ENCODE measurements at regions not wholly inside any gene's neighbourhood (a gene's known extent, or its start where the extent isn't known, plus 50 kb on each side); places are given as distances from the start of the nearest gene placed in this dataset.

DNA sequence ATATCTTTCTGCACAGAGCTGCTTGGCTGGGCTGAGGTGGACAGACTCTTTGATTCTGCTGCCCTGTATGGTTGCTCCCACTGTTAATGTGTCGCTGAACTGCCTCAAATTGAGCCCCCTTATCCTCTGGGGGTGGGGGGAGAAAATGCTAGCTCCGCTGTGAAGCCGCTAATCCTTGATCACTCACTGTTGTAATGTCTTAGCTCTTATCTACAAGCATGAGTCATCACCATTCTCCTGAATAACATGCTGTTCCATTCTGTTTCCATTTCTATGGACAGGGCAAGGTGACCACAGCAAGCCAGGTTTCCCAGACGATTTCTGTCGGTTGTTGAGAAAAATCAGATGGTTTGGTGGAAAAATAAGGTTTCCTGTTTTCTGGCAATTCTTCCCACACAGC lies 218.4 kb upstream of the GGTLC1 start:
- Histone ChIP-seq H3K4me3 (no peak overlapping the region), H3K27ac (no peak overlapping the region), H3K27me3 (peaks cover 0 to 21% (median 6%) of the 10 kb centered on the region in 3 donors), H3K9me3 (no peaks in the 10 kb centered on the region), H3K4me1 (no peaks in the 10 kb centered on the region), H3K36me3 (no peaks in the 10 kb centered on the region)
- TF ChIP-seq POLR2A (IDR thresholded peaks at IDR 0.05), result no peak
- TF ChIP-seq, protein P1, sequence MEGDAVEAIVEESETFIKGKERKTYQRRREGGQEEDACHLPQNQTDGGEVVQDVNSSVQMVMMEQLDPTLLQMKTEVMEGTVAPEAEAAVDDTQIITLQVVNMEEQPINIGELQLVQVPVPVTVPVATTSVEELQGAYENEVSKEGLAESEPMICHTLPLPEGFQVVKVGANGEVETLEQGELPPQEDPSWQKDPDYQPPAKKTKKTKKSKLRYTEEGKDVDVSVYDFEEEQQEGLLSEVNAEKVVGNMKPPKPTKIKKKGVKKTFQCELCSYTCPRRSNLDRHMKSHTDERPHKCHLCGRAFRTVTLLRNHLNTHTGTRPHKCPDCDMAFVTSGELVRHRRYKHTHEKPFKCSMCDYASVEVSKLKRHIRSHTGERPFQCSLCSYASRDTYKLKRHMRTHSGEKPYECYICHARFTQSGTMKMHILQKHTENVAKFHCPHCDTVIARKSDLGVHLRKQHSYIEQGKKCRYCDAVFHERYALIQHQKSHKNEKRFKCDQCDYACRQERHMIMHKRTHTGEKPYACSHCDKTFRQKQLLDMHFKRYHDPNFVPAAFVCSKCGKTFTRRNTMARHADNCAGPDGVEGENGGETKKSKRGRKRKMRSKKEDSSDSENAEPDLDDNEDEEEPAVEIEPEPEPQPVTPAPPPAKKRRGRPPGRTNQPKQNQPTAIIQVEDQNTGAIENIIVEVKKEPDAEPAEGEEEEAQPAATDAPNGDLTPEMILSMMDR (IDR thresholded peaks at IDR 0.05), result no peak
- TF ChIP-seq POLR2AphosphoS5 (IDR thresholded peaks at IDR 0.05), result no peak
- TF ChIP-seq EP300 (IDR thresholded peaks at IDR 0.05), result no peak
- WGBS, 2 donors, result 70 to 79% methylated on average over 5 of the region's 5 CpGs
- DNase-seq, result no peak
- intact Hi-C loops (cut with DNase I), result no loop called here

DNA sequence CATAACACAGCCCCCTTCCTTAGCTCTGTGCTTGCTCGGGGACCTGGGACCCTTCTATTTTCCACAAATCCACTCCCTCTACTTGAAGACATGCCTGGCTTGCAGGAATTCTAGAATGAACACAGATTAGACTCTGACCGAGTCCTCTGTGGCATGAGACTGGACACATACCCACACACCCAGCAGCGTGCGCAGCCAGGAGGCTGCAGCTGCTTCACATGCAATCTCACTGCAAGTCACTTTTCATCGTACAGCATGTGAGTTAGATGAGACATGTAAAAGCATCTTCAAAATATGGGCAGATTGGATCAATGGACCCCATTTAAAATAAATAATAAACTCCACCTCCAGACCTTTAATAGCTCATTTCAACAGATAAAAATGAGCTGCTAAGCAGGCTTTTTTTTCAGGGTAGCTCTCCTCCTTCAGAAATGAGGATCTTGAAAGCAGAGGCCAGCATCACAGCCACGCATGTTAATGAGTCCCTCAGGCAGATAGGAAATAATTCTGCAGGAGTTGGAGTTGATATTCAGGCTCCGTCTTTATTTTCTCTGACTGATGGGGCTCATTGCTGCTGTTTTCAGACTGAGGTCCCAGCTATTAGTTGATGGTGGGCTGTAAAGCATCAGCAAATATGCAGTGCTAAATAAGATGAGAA lies 215.1 kb upstream of the GGTLC1 start:
- Histone ChIP-seq H3K4me3 (no peak overlapping the region), H3K36me3 (no peaks in the 10 kb centered on the region), H3K4me1 (no peaks in the 10 kb centered on the region), H3K27ac (no peak overlapping the region), H3K9me3 (no peaks in the 10 kb centered on the region), H3K27me3 (peaks cover 0 to 6% (median 0%) of the 10 kb centered on the region in 3 donors)
- intact Hi-C loops (cut with DNase I), result no loop called here
- DNase-seq, result no peak
- TF ChIP-seq POLR2AphosphoS5 (IDR thresholded peaks at IDR 0.05) (no peak), POLR2A (IDR thresholded peaks at IDR 0.05) (no peak), EP300 (IDR thresholded peaks at IDR 0.05) (no peak)
- TF ChIP-seq, protein P1 (IDR thresholded peaks at IDR 0.05), result no peak
- WGBS, 2 donors, result 74 to 81% methylated on average over 7 of the region's 7 CpGs

DNA sequence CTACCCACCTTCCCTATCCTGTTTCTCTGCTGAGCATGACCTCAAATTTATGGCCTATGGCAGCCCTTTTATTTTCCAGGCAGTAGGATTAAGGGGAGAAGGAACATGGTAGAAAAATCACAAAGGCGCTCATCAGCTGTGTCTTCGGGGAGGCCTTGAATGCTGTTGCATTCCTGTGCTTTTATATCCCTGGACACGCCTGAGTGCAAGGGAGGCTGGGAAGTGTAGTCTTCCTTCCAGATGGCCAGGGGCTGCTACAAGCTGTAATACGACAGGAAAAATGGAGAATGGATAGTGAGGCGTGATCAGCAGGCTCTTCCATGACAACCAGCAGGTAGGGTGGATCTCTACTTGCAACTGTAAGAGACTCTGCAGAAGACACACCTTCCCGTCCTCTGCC lies 210.9 kb upstream of the GGTLC1 start:
- TF ChIP-seq POLR2A (IDR thresholded peaks at IDR 0.05) (no peak), POLR2AphosphoS5 (IDR thresholded peaks at IDR 0.05) (no peak), EP300 (IDR thresholded peaks at IDR 0.05) (no peak)
- TF ChIP-seq, protein P1 (IDR thresholded peaks at IDR 0.05), result no peak
- WGBS, 2 donors, result 47 to 69% methylated on average over 6 of the region's 6 CpGs
- H3K9me3 ChIP-seq, result no peaks in the 10 kb centered on the region
- H3K4me3 ChIP-seq, result no peak overlapping the region
- DNase-seq, result no peak
- no peak overlapping the region for H3K27ac ChIP-seq
- H3K4me1 ChIP-seq, result no peaks in the 10 kb centered on the region
- no peaks in the 10 kb centered on the region for H3K36me3 ChIP-seq
- H3K27me3 ChIP-seq, result peaks cover 0 to 6% (median 0%) of the 10 kb centered on the region in 3 donors
- intact Hi-C loops (cut with DNase I), result no loop called here

DNA sequence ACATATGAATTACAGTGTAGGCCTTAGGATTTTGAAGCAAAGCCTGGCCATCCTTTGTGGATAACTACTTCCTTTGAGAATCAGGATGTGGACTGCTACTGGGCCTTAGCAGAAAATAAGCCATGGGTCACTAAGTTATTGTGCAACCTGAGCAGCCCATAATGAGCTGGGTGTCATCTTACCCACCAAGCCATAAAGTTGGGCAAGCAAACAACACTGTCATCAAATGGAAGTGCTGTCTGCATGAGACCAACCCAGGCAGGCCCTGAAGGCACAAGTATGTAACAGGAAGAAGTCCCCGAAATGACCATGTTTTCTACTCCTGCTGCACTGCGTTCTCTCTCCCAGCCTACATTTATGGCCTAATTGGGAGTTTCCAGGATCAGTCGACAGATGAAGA lies 205.6 kb upstream of the GGTLC1 start:
- H3K4me1 ChIP-seq, result no peaks in the 10 kb centered on the region
- no peaks in the 10 kb centered on the region for H3K9me3 ChIP-seq
- TF ChIP-seq POLR2AphosphoS5 (IDR thresholded peaks at IDR 0.05), result no peak
- no peak for TF ChIP-seq EP300 (IDR thresholded peaks at IDR 0.05)
- TF ChIP-seq POLR2A (IDR thresholded peaks at IDR 0.05), result no peak
- TF ChIP-seq, protein P1 (IDR thresholded peaks at IDR 0.05), result no peak
- no peaks in the 10 kb centered on the region for H3K27me3 ChIP-seq
- no peaks in the 10 kb centered on the region for H3K36me3 ChIP-seq
- no peak overlapping the region for H3K27ac ChIP-seq
- H3K4me3 ChIP-seq, result no peak overlapping the region
- intact Hi-C loops (cut with DNase I), result no loop called here
- no peak for DNase-seq
- whole genome bisulfite sequencing, 2 donors, result 42 to 66% methylated on average over 3 of the region's 3 CpGs

DNA sequence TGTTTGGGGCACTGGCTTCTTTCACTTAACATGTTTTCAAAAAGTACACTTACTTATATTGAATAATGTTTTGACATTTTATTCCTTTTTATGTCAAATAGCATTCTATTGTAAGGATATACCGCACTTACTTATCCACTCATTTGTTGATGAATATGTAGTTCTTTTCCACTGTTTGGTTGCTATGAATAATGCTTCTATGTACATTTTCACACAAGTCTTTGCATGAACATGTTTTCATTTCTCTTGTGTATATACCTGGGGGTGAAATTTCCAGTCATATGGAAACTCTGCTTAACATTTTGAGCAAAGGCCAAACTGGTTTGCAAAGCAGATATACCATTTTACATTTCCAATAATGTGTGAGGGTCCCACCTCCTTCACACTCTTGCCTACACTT lies 202.3 kb upstream of the GGTLC1 start:
- DNase-seq, result no peak
- WGBS, 2 donors, result 94 to 97% methylated on average over 1 of the region's 1 CpG
- Histone ChIP-seq H3K36me3 (no peaks in the 10 kb centered on the region), H3K4me3 (no peak overlapping the region), H3K27me3 (no peaks in the 10 kb centered on the region), H3K27ac (no peak overlapping the region), H3K9me3 (no peaks in the 10 kb centered on the region), H3K4me1 (no peaks in the 10 kb centered on the region)
- TF ChIP-seq, protein P1 (IDR thresholded peaks at IDR 0.05), result no peak
- no peak for TF ChIP-seq EP300 (IDR thresholded peaks at IDR 0.05)
- no peak for TF ChIP-seq POLR2AphosphoS5 (IDR thresholded peaks at IDR 0.05)
- TF ChIP-seq POLR2A (IDR thresholded peaks at IDR 0.05), result no peak
- intact Hi-C loops (cut with DNase I), result no loop called here

Data from sigmoid colon (tissue), 6 donors.